ENCODE measurements at regions not wholly inside any gene's neighbourhood (a gene's known extent, or its start where the extent isn't known, plus 50 kb on each side); places are given as distances from the start of the nearest gene placed in this dataset.
"Not testable (repeated sequence)": the region's sequence is repeated elsewhere in the genome, so short reads cannot be mapped to it uniquely, and the experiment has no call there.

GRCh38 chr2:17194083-17194482, 324.2 kb downstream of the RAD51AP2 start:
- no peak for TF ChIP-seq CTCF (IDR thresholded peaks at IDR 0.05; ENCODE audit: borderline replicate concordance, control extremely low read depth, extremely low read depth, insufficient read depth, missing control alignments)
- in situ Hi-C loops (cut with MboI; ENCODE audit: low sequenced_read_pairs, unreplicated experiment) = no loop called here

GRCh38 chr2:17193433-17193890, 324.8 kb downstream of the RAD51AP2 start:
- DNase-seq (ENCODE audit: low spot score); in situ Hi-C loops (cut with MboI; ENCODE audit: low sequenced_read_pairs, unreplicated experiment): not testable (repeated sequence)

More at GRCh38 chr2:17194083-17194482, 324.2 kb downstream of the RAD51AP2 start:
- DNase-seq (ENCODE audit: low spot score) = no peak

GRCh38 chr2:17191223-17191622, 327.0 kb downstream of the RAD51AP2 start:
- in situ Hi-C loops (cut with MboI; ENCODE audit: low sequenced_read_pairs, unreplicated experiment) = no loop called here
- TF ChIP-seq CTCF (IDR thresholded peaks at IDR 0.05; ENCODE audit: borderline replicate concordance, control extremely low read depth, extremely low read depth, insufficient read depth, missing control alignments) = no peak
- DNase-seq (ENCODE audit: low spot score) = no peak

- in situ Hi-C loops (cut with MboI; ENCODE audit: low sequenced_read_pairs, unreplicated experiment) = no loop called here
- TF ChIP-seq CTCF (IDR thresholded peaks at IDR 0.05; ENCODE audit: borderline replicate concordance, control extremely low read depth, extremely low read depth, insufficient read depth, missing control alignments) = no peak
- no peak for DNase-seq (ENCODE audit: low spot score)
Measured at GRCh38 chr2:17190527-17190926, 327.7 kb downstream of the RAD51AP2 start.

GRCh38 chr2:17188721-17189120, 329.5 kb downstream of the RAD51AP2 start:
- in situ Hi-C loops (cut with MboI; ENCODE audit: low sequenced_read_pairs, unreplicated experiment) = no loop called here
- TF ChIP-seq CTCF (IDR thresholded peaks at IDR 0.05; ENCODE audit: borderline replicate concordance, control extremely low read depth, extremely low read depth, insufficient read depth, missing control alignments) = no peak
- no peak for DNase-seq (ENCODE audit: low spot score)

- no peak for TF ChIP-seq CTCF (IDR thresholded peaks at IDR 0.05; ENCODE audit: borderline replicate concordance, control extremely low read depth, extremely low read depth, insufficient read depth, missing control alignments)
- in situ Hi-C loops (cut with MboI; ENCODE audit: low sequenced_read_pairs, unreplicated experiment) = no loop called here
- DNase-seq (ENCODE audit: low spot score) = no peak
Measured at GRCh38 chr2:17184512-17184911, 333.7 kb downstream of the RAD51AP2 start.

- in situ Hi-C loops (cut with MboI; ENCODE audit: low sequenced_read_pairs, unreplicated experiment) = no loop called here
Measured at GRCh38 chr2:17182399-17182798, 335.8 kb downstream of the RAD51AP2 start.

More at GRCh38 chr2:17182399-17182798, 335.8 kb downstream of the RAD51AP2 start:
- no peak for TF ChIP-seq CTCF (IDR thresholded peaks at IDR 0.05; ENCODE audit: borderline replicate concordance, control extremely low read depth, extremely low read depth, insufficient read depth, missing control alignments)
- no peak for DNase-seq (ENCODE audit: low spot score)

Measured in GM13976 (cell line).